ENCODE measurements at regions not wholly inside any gene's neighbourhood (a gene's known extent, or its start where the extent isn't known, plus 50 kb on each side); places are given as distances from the start of the nearest gene placed in this dataset.

GRCh38 chr2:65913813-65914212 lies 481.4 kb upstream of the SPRED2 start:
- TF ChIP-seq CTCF (IDR thresholded peaks at IDR 0.05) (no peak), EZH2 (IDR thresholded peaks at IDR 0.05; ENCODE audit: borderline replicate concordance, insufficient read depth, low read depth, low read length, poor library complexity, severe bottlenecking) (no peak)

All from B cell (primary cell).